Left lung (tissue), 4 donors: ENCODE measurements at regions not wholly inside any gene's neighbourhood (a gene's known extent, or its start where the extent isn't known, plus 50 kb on each side); places are given as distances from the start of the nearest gene placed in this dataset.

Source experiments
- ATAC-seq: fragments of 200-7000 bp; cut with Tn5 transposase; one replicate; pipeline ENCODE4 v1.9.1; 2020; ENCODE audit warnings: moderate library complexity
- DNase-seq, 4 donors: peaks; one replicate each; pipeline ENCODE4 v3.0.0-alpha.2; 2013 to 2020
- H3K27ac ChIP-seq, 2 donors: fragments of 200-600 bp; sonication (generic) in 1 of 2; one replicate each; pipeline versions ENCODE4 v1.5.0 to v1.8.0; 2020 to 2021
- H3K27me3 ChIP-seq, 2 donors: fragments of 200-600 bp; sonication (generic) in 1 of 2; one replicate each; pipeline versions ENCODE4 v1.5.0 to v1.8.0; 2020 to 2021
- H3K36me3 ChIP-seq, 2 donors: fragments of 200-600 bp; sonication (generic) in 1 of 2; one replicate each; pipeline versions ENCODE4 v1.5.0 to v1.8.0; 2020 to 2021
- H3K4me1 ChIP-seq, 2 donors: fragments of 200-600 bp; one replicate each; pipeline ENCODE4 v1.8.0; 2021
- H3K4me3 ChIP-seq, 2 donors: fragments of 200-600 bp; sonication (generic) in 1 of 2; one replicate each; pipeline versions ENCODE4 v1.5.0 to v1.8.0; 2020 to 2021; ENCODE audit warnings: mild to moderate bottlenecking in 1 of 2
- H3K9me3 ChIP-seq, 2 donors: fragments of 200-600 bp; sonication (generic) in 1 of 2; one replicate each; pipeline versions ENCODE4 v1.5.0 to v1.8.0; 2020 to 2021
- CTCF ChIP-seq, 2 donors: fragments of 200-600 bp; sonication (generic) in 1 of 2; IDR thresholded peaks; one replicate each; pipeline versions ENCODE4 v1.5.0 to v1.8.0; 2021; ENCODE audit warnings: antibody characterized with exemption in 2 of 2
- intact Hi-C, 2 donors: fragments of 100-400 bp; cut with DNase I; formaldehyde crosslinking; loops; one replicate each; pipeline versions ENCODE4 v1.11.2 to v1.14.2; 2022
- donor health status: DM: no; HTN: yes; CAD: no.
- donor health status: DM: no; HTN: no; CAD: no.

- ATAC-seq: no peak
- H3K27ac ChIP-seq: no peak overlapping the region
- H3K27me3 ChIP-seq: peaks cover 0 to 36% of the 10 kb centered on the region in 2 donors
- TF ChIP-seq CTCF (IDR thresholded peaks at IDR 0.05): no peak
- H3K4me1 ChIP-seq: no peaks in the 10 kb centered on the region
- intact Hi-C loops: no loop called here
- DNase-seq: no peak
- H3K4me3 ChIP-seq: no peak overlapping the region
- H3K36me3 ChIP-seq: no peaks in the 10 kb centered on the region
- H3K9me3 ChIP-seq: no peaks in the 10 kb centered on the region
These were observed 226.0 kb downstream of the TFCP2L1 start for GRCh38 chr2:121058852-121059558.

GRCh38 chr2:121059651-121060649 lies 225.1 kb downstream of the TFCP2L1 start:
- Histone ChIP-seq H3K9me3 (no peaks in the 10 kb centered on the region), H3K27me3 (peaks cover 0 to 44% of the 10 kb centered on the region in 2 donors), H3K4me3 (no peak overlapping the region), H3K4me1 (no peaks in the 10 kb centered on the region), H3K36me3 (no peaks in the 10 kb centered on the region), H3K27ac (no peak overlapping the region)
- ATAC-seq: no peak
- no peak for TF ChIP-seq CTCF (IDR thresholded peaks at IDR 0.05)
- intact Hi-C loops: no loop called here
- no peak for DNase-seq

DNA sequence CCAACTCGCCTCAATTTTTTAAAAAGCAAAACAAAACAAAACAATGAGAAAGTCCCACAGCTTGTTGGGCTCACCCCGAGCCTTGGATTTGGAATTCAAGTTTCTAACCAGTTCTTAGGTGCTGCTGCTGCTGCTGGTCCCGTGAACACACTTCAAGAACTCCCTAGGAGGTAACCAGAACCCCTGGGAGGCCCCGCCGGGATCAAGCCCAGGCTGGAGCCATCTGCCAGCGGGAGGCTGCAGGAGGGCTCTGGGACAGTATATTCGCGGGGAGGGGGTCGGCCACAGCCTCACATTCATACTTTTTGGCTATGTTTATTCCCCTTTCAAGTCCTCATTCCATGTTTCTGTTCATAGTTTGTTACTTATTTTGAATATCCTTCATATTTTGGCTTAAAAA lies 223.4 kb downstream of the TFCP2L1 start:
- Histone ChIP-seq H3K4me1 (no peaks in the 10 kb centered on the region), H3K9me3 (no peaks in the 10 kb centered on the region), H3K36me3 (no peaks in the 10 kb centered on the region), H3K27me3 (peaks cover 0 to 57% of the 10 kb centered on the region in 2 donors), H3K4me3 (no peak overlapping the region), H3K27ac (no peak overlapping the region)
- DNase-seq: no peak
- no peak for ATAC-seq
- no peak for TF ChIP-seq CTCF (IDR thresholded peaks at IDR 0.05)
- intact Hi-C loops: no loop called here

- no peak overlapping the region for H3K27ac ChIP-seq
- no peak for TF ChIP-seq CTCF (IDR thresholded peaks at IDR 0.05)
- H3K9me3 ChIP-seq: no peaks in the 10 kb centered on the region
- ATAC-seq (no peak), DNase-seq (no peak)
- intact Hi-C loops: no loop called here
- no peak overlapping the region for H3K4me3 ChIP-seq
- H3K4me1 ChIP-seq: no peaks in the 10 kb centered on the region
- H3K36me3 ChIP-seq: no peaks in the 10 kb centered on the region
- peaks cover 0 to 54% of the 10 kb centered on the region in 2 donors for H3K27me3 ChIP-seq
These were observed 221.5 kb downstream of the TFCP2L1 start for GRCh38 chr2:121063471-121063870.

DNA sequence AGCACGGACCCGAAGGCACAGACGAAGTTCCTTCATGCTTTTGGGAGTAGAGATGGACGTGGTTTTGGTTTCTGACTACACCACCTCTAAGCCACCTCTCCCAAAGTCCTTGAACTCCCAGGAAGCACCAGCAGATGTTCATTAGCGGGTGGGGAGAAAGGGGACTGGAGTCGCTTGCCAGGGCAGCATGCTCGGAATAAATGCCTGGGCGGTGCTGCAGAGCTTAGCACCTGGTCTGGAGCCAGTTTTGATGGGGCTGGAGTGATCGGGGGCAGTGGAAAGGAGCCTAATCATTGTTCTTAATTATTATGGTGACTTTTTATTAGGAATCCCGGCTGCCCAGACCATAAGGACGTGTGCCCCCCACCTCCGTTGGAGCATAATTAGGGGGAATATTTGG lies 220.8 kb downstream of the TFCP2L1 start:
- H3K4me3 ChIP-seq: no peak overlapping the region
- H3K9me3 ChIP-seq: no peaks in the 10 kb centered on the region
- intact Hi-C loops: no loop called here
- DNase-seq: no peak
- ATAC-seq: no peak
- no peak for TF ChIP-seq CTCF (IDR thresholded peaks at IDR 0.05)
- H3K36me3 ChIP-seq: no peaks in the 10 kb centered on the region
- no peak overlapping the region for H3K27ac ChIP-seq
- H3K4me1 ChIP-seq: no peaks in the 10 kb centered on the region
- H3K27me3 ChIP-seq: peaks cover 0 to 57% of the 10 kb centered on the region in 2 donors
